Effector memory CD8-positive, alpha-beta T cell (primary cell): ENCODE measurements at regions not wholly inside any gene's neighbourhood (a gene's known extent, or its start where the extent isn't known, plus 50 kb on each side); places are given as distances from the start of the nearest gene placed in this dataset.

ENCODE experiments used
- ATAC-seq: fragments of 150-1000 bp; cut with Tn5 transposase; replicated peaks from 2 replicates; pipeline ENCODE4 v1.10.0; 2021; ENCODE audit warnings: mild to moderate bottlenecking, moderate library complexity
- DNase-seq, 3 experiments: peaks; one replicate each; pipeline ENCODE4 v3.0.0; 2021
- H3K27ac Mint-ChIP-seq, 2 donors: one replicate each; pipeline ENCODE4 v1.8.0; 2022; ENCODE audit warnings: mild to moderate bottlenecking in 2 of 2, mixed read lengths in 2 of 2, moderate library complexity in 2 of 2
- H3K27me3 Mint-ChIP-seq, 2 donors: one replicate each; pipeline ENCODE4 v1.8.0; 2022; ENCODE audit warnings: mixed read lengths in 2 of 2
- H3K36me3 Mint-ChIP-seq: one replicate; pipeline ENCODE4 v1.8.0; 2022; ENCODE audit warnings: mild to moderate bottlenecking, moderate library complexity, mixed read lengths; ENCODE audit not compliant: insufficient read depth
- H3K4me1 Mint-ChIP-seq, 2 donors: one replicate each; pipeline ENCODE4 v1.8.0; 2022; ENCODE audit warnings: low read depth in 2 of 2, mixed read lengths in 2 of 2
- H3K4me3 Mint-ChIP-seq, 2 donors: one replicate each; pipeline ENCODE4 v1.8.0; 2022; ENCODE audit warnings: mild to moderate bottlenecking in 2 of 2, mixed read lengths in 2 of 2, moderate library complexity in 2 of 2
- H3K9me3 Mint-ChIP-seq, 2 donors: one replicate each; pipeline ENCODE4 v1.8.0; 2022; ENCODE audit warnings: mixed read lengths in 2 of 2

DNA sequence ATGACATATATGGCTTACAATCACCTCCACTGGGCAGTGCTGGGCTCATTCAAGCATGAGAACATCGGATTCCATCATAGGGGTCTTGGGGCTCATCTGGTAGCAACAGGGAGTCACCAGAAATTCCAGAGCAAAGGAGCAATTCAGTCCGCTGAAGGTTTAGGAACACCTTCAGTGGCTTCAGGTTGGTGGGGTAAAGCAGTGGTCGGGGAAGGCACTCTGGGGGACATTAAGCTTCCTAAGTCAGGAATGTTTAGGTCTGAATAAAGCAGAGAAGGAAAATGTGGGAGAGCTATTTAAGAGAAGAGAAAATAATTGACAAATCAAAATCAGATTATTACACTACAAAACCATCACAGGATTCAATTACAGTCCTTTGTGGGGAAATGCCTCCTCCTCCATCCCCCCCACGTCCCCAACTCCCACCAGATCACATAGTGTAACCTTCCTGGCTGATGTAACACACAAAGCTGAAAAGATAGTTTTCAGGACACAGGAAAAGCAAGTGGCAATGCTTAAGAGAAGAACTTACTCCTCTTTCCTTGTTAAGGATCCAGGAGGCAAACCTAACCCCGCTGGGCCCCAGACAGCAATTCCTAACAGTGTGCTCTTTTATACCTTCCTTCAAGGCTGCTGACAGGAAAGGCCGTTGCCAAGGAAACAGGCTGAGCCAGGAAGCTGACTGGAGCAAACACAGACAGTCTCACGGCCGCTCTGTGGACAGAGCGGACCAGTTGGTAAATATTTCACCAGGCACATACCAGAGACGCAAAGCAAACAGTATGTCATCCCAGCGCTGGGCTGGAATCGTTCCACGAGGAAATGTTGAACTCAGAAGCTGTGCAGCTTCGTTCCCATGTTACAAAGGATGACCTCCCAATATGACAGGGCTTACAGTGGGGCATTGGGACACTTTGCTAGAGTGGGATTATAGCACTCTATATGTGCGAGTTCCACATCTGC, 57.5 kb upstream of the LMCD1 start:
- no peak for ATAC-seq
- no peaks in the 10 kb centered on the region for H3K4me1 Mint-ChIP-seq
- H3K4me3 Mint-ChIP-seq, result no peak overlapping the region
- no peaks in the 10 kb centered on the region for H3K36me3 Mint-ChIP-seq
- no peaks in the 10 kb centered on the region for H3K9me3 Mint-ChIP-seq
- H3K27ac Mint-ChIP-seq, result no peak overlapping the region
- DNase-seq, result no peak
- H3K27me3 Mint-ChIP-seq, result peaks cover 20 to 26% of the 10 kb centered on the region in 2 donors

DNA sequence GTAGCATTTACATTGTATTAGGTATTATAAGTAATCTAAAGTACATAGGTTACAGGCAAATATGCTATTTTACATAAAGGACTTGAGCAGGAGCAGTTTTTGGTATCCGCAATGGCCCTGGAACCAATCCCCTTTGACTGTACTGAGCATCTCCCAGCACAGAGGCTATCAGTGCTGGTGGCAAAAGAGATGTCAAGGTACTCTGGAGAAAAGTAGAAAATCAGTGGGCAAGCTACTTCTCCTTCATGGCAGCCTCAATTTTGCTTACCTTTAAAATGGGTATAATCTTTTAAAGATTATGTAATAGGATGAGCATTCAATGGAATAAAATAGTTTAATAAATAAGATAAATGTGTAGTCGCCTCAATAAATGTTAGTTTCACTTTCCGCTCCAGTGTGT, 56.7 kb upstream of the LMCD1 start:
- no peaks in the 10 kb centered on the region for H3K4me1 Mint-ChIP-seq
- DNase-seq, result no peak
- H3K9me3 Mint-ChIP-seq, result no peaks in the 10 kb centered on the region

GRCh38 chr3:8445861-8446260, 55.8 kb upstream of the LMCD1 start:
- Mint-ChIP-seq H3K27ac (no peak overlapping the region), H3K4me1 (no peaks in the 10 kb centered on the region), H3K27me3 (peaks cover 20 to 26% of the 10 kb centered on the region in 2 donors), H3K36me3 (no peaks in the 10 kb centered on the region), H3K4me3 (no peak overlapping the region), H3K9me3 (no peaks in the 10 kb centered on the region)
- ATAC-seq, result no peak
- no peak for DNase-seq

More for the DNA sequence above, 56.7 kb upstream of the LMCD1 start:
- H3K27me3 Mint-ChIP-seq, result peaks cover 20 to 26% of the 10 kb centered on the region in 2 donors
- no peak for ATAC-seq
- H3K36me3 Mint-ChIP-seq, result no peaks in the 10 kb centered on the region
- H3K27ac Mint-ChIP-seq, result no peak overlapping the region
- H3K4me3 Mint-ChIP-seq, result no peak overlapping the region

DNA sequence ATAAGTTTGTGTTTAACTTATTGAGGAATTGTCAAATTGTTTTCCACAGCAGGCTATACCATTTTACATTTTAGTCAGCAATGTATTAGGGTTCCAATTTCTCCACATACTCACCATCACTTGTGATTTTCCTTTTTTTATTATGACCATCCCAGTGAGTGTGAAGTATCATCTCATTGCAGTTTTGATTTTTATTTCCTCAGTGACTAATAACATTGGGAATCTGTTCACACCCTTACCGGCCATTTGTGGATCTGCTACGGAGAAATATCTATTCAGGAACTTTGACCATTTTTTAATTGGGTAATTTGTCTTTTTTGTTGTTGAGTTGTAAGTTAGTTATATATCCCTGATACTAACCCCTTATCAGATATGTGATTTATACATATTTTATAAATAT, 54.8 kb upstream of the LMCD1 start:
- Mint-ChIP-seq H3K4me1 (no peaks in the 10 kb centered on the region), H3K27me3 (peaks cover 20 to 26% of the 10 kb centered on the region in 2 donors), H3K9me3 (no peaks in the 10 kb centered on the region), H3K27ac (no peak overlapping the region), H3K36me3 (no peaks in the 10 kb centered on the region), H3K4me3 (no peak overlapping the region)
- DNase-seq (no peak), ATAC-seq (no peak)

- DNase-seq (no peak), ATAC-seq (no peak)
- H3K4me3 Mint-ChIP-seq, result no peak overlapping the region
- no peaks in the 10 kb centered on the region for H3K4me1 Mint-ChIP-seq
- H3K27ac Mint-ChIP-seq, result no peak overlapping the region
- H3K36me3 Mint-ChIP-seq, result no peaks in the 10 kb centered on the region
- H3K27me3 Mint-ChIP-seq, result peaks cover 18 to 20% of the 10 kb centered on the region in 2 donors
- H3K9me3 Mint-ChIP-seq, result no peaks in the 10 kb centered on the region
These were observed 51.0 kb upstream of the LMCD1 start for GRCh38 chr3:8450618-8451017.

DNA sequence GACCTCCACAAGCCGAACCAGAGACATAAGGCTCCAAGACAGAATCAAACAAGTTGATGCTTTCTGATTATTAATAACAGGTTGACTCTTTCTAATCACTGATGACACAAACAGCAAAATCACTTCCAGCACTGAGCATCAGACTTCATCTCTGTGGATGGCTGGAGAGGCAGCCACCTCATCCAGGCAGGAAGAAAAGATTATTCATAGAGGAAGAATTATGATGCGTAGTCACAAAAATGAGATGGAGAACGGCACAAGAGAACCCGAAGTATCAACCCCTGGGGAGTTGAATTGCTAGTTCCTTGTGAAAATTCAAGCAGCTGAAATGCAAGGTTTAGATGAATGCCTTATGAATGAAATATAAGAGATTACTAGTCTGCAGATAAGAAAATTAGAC, 49.9 kb upstream of the LMCD1 start:
- peaks cover 7 to 12% of the 10 kb centered on the region in 2 donors for H3K27me3 Mint-ChIP-seq
- no peak overlapping the region for H3K4me3 Mint-ChIP-seq
- no peaks in the 10 kb centered on the region for H3K36me3 Mint-ChIP-seq
- no peaks in the 10 kb centered on the region for H3K4me1 Mint-ChIP-seq
- DNase-seq (no peak), ATAC-seq (no peak)
- H3K27ac Mint-ChIP-seq, result no peak overlapping the region
- H3K9me3 Mint-ChIP-seq, result no peaks in the 10 kb centered on the region
